RWPE1 (cell line): ENCODE measurements at regions not wholly inside any gene's neighbourhood (a gene's known extent, or its start where the extent isn't known, plus 50 kb on each side); places are given as distances from the start of the nearest gene placed in this dataset.
"Not testable (repeated sequence)": the region's sequence is repeated elsewhere in the genome, so short reads cannot be mapped to it uniquely, and the experiment has no call there.

ENCODE experiments used
- CTCF ChIA-PET: fragments of 350-600 bp; sonication (Branson Sonifier 250); formaldehyde crosslinking; extraction: SDS; loops from one replicate; lab custom pipeline; 2021; lab: Yijun Ruan, JAX
- POLR2A ChIA-PET: fragments of 400-600 bp; formaldehyde crosslinking; extraction: SDS; loops from one replicate; lab custom pipeline; 2020; ENCODE audit warnings: antibody characterized with exemption; ENCODE audit not compliant: low non-redundant PET; lab: Yijun Ruan, JAX
- DNase-seq: peaks from one replicate; pipeline ENCODE4 v3.0.0; 2012; ENCODE audit warnings: low spot score
- H3K27ac ChIP-seq: fragments of 450-650 bp; 2 replicates; pipeline ENCODE4 v1.5.1; 2017
- TF ChIP-seq, protein P1 (sequence below): fragments of 450-650 bp; conservative IDR thresholded peaks from 2 replicates; pipeline ENCODE4 v1.5.1; 2017; ENCODE audit warnings: low read depth, mild to moderate bottlenecking

DNA sequence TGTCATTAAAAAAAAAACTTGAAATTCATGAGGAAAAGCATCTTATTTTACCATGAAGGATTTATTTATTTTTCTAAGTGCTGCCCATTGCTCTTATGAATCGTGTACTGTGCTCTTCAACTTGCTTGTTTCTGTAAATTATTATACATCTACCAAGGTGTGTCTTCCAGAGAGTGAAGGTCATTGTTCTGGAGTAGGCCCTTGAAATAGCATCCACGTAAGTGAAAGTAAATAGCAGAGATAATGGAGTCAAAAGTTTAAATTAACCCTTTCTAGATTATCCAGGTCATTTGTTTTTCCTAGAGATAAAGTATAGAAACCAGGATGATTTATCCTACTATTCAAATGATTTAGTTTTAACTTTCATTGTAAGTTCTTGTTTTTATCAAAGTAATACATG is 473.1 kb downstream of the DIRAS2 start:
- H3K27ac ChIP-seq = no peak overlapping the region
- POLR2A ChIA-PET = no interaction called here
- TF ChIP-seq, protein P1, sequence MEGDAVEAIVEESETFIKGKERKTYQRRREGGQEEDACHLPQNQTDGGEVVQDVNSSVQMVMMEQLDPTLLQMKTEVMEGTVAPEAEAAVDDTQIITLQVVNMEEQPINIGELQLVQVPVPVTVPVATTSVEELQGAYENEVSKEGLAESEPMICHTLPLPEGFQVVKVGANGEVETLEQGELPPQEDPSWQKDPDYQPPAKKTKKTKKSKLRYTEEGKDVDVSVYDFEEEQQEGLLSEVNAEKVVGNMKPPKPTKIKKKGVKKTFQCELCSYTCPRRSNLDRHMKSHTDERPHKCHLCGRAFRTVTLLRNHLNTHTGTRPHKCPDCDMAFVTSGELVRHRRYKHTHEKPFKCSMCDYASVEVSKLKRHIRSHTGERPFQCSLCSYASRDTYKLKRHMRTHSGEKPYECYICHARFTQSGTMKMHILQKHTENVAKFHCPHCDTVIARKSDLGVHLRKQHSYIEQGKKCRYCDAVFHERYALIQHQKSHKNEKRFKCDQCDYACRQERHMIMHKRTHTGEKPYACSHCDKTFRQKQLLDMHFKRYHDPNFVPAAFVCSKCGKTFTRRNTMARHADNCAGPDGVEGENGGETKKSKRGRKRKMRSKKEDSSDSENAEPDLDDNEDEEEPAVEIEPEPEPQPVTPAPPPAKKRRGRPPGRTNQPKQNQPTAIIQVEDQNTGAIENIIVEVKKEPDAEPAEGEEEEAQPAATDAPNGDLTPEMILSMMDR = no peak
- CTCF ChIA-PET = interaction anchor here (0.7 kb wide), 1 partner anchor 466 kb away, joined by 4 read pairs; no protein-coding TSS in a partner anchor
- no peak for DNase-seq

DNA sequence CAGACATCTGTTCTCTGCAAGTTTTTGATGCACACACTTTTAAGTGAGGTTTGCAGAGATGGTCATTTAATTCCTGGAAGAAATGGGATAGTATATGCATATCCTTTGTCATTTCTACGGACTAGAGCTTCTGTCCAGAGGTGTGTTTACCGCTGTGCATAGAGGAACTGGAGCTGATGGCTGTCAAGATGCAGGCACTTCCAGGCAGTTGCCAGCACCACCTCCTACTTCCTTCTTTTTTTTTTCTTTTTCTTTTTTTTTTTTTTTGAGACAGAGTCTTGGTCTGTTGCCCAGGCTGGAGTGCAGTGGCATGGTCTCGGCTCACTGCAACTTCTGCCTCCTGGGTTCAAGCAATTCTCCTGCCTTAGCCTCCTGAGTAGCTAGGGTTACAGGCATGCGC is 468.7 kb downstream of the DIRAS2 start:
- H3K27ac ChIP-seq, DNase-seq, POLR2A ChIA-PET: not testable (repeated sequence)
- CTCF ChIA-PET = interaction anchor here (0.7 kb wide), 1 partner anchor 708 kb away, joined by 10 read pairs; no protein-coding TSS in a partner anchor

DNA sequence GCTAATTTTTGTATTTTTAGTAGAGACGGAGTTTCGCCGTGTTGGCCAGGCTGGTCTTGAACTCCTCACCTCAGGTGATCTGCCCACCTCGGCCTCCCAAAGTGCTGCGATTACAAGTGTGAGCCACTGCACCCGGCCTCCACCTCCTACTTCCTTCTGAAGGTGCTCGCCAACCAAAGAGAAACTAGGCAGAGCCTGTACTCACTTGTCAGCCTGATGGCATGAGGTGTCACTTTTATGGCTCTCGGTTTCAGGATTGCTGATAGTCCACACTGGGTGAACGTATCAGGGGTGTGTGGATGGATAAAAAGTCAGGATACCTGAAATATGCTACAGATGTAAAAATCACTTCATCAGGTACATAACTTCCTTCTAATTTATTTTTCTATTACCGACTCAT is 468.3 kb downstream of the DIRAS2 start:
- DNase-seq, H3K27ac ChIP-seq, POLR2A ChIA-PET: not testable (repeated sequence)
- CTCF ChIA-PET = interaction anchor here (0.7 kb wide), 1 partner anchor 82 kb away, joined by 5 read pairs; no protein-coding TSS in a partner anchor

DNA sequence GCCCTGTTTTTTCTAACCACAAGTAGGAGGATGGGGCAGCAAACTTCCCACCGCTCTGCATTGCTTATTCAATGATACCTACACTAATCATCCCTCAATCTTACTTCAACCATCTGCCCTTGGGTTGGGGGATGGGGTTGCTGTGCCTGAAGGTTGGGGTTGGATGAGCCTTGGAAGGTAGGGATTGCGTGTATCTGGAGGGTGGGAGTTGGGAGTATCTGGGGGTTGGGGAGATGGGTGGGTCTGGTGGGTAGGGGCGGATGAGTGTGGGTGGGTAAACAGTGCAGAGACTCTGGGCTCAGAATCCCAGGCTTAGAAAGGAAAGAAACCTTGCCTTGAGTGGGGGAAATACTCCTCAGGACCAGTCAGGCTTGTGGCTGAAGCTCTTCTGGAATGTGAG is 467.4 kb downstream of the DIRAS2 start:
- POLR2A ChIA-PET = no interaction called here
- H3K27ac ChIP-seq = no peak overlapping the region
- TF ChIP-seq, protein P1 = no peak
- CTCF ChIA-PET = interaction anchor here (0.6 to 0.7 kb wide), 2 partner anchors 51 to 524 kb away, joined by 3 to 6 read pairs; no protein-coding TSS in a partner anchor
- DNase-seq = no peak

DNA sequence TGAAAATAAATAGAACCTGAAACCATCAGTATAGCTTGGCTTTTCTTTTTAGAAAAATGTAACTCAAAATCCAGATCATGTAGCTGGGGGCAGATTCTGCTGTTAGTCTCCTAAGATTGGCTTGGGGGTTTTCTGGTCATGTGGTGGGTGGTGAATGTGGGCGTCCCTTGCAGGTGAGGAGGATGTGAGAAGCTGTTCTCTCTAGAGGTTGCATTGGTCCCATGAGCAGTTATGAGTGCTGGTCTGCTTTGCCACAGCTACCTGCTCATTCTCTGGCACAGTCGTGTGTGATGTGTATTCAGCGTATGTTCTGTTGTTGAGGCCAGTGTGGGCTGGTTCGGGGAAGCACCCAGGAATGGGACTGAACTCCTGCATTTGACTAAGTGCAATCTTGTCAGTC is 466.8 kb downstream of the DIRAS2 start:
- POLR2A ChIA-PET = no interaction called here
- H3K27ac ChIP-seq = no peak overlapping the region
- DNase-seq = no peak
- CTCF ChIA-PET = interaction anchor here (0.6 to 0.7 kb wide), 2 partner anchors 50 to 523 kb away, joined by 3 to 6 read pairs; no protein-coding TSS in a partner anchor
- TF ChIP-seq, protein P1 = no peak

DNA sequence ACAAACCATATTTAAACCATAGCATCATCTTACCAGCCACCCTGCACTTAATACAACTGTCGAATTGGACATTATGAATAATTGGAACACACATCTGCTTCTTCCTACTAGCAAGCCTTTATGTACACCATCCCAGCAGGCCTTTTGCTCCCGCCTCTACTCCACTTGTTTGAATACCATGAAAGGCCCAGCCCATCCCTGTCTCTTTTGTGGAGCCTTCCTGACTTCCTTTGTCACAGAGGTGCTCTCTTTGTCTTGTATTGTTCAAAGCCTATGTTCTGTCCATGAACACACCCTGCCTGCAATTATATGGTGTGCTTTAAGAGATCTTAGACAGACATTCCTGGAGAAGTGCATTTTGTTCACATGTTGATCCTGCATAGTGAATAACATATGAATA is 465.7 kb downstream of the DIRAS2 start:
- H3K27ac ChIP-seq = no peak overlapping the region
- TF ChIP-seq, protein P1 = no peak
- DNase-seq = no peak
- POLR2A ChIA-PET = no interaction called here
- CTCF ChIA-PET = interaction anchor here (0.6 kb wide), 1 partner anchor 101 kb away, joined by 3 read pairs; no protein-coding TSS in a partner anchor

DNA sequence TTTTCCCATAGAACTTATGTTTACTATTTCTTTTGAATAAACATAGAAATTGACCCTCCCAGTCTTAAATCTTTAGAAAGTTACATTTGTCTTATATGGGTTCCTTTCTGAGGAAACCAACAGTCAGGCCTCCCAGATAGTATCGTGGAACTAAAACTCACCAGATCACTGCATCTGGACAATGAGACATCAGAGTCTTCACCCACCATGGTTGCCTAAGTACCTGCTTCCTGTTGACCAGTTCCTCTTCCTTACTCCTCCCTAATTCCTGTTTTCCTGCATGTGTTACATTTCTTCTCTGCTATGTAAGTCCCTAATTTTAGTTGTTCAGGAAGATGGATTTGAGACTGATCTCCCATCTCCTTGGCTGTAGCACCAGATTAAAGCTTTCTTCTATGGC is 462.2 kb downstream of the DIRAS2 start:
- no peak overlapping the region for H3K27ac ChIP-seq
- TF ChIP-seq, protein P1 = no peak
- DNase-seq = no peak
- CTCF ChIA-PET = no interaction called here
- POLR2A ChIA-PET = no interaction called here

DNA sequence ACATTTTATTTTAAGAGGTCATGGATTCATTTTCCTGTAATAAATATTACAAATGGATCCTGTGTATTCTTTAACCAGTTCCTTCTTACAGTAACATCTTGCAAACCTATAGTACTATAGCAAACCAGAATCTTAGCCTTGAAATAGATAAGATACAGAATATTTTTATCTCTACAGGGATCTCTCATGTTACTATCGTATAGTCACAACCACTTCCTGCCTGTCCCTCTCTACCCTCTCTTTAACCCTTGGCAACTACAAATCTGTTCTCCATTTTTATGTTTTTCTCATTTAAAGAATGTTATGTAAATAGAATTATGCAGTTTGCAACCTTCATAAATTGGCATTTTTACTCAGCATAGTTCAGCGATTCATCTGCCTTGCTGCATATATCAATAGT is 454.0 kb downstream of the DIRAS2 start:
- POLR2A ChIA-PET = no interaction called here
- H3K27ac ChIP-seq = no peak overlapping the region
- TF ChIP-seq, protein P1 = no peak
- no peak for DNase-seq
- CTCF ChIA-PET = no interaction called here
